WTC11 (cell line): ENCODE measurements at regions not wholly inside any gene's neighbourhood (a gene's known extent, or its start where the extent isn't known, plus 50 kb on each side); places are given as distances from the start of the nearest gene placed in this dataset.

Source experiments
- ATAC-seq: fragments of 200-7000 bp; cut with Tn5 transposase; 2 replicates; pipeline ENCODE4 v1.10.0; 2021; ENCODE audit warnings: mild to moderate bottlenecking, moderate library complexity
- CTCF ChIA-PET: fragments of 300-600 bp; sonication (Branson Sonifier 250); formaldehyde crosslinking; loops from one replicate; lab custom pipeline; 2021; ENCODE audit warnings: antibody characterized with exemption; lab: Charles Lee
- POLR2A ChIA-PET: fragments of 350-600 bp; sonication (Branson Sonifier 250); formaldehyde crosslinking; loops from one replicate; lab custom pipeline; 2021; ENCODE audit warnings: antibody characterized with exemption; lab: Charles Lee
- DNase-seq: peaks from one replicate; pipeline ENCODE4 v3.0.0; 2021; ENCODE audit warnings: low spot score
- H3K27ac Mint-ChIP-seq: 2 replicates; pipeline ENCODE4 v1.8.0; 2021; ENCODE audit warnings: mixed read lengths
- H3K27me3 Mint-ChIP-seq: 2 replicates; pipeline ENCODE4 v1.8.0; 2021; ENCODE audit warnings: low read depth, mild to moderate bottlenecking, moderate library complexity, mixed read lengths
- H3K36me3 Mint-ChIP-seq: 2 replicates; pipeline ENCODE4 v1.8.0; 2021; ENCODE audit warnings: mixed read lengths
- H3K4me1 Mint-ChIP-seq: 2 replicates; pipeline ENCODE4 v1.8.0; 2022; ENCODE audit warnings: mixed read lengths
- H3K4me3 Mint-ChIP-seq: 2 replicates; pipeline ENCODE4 v1.8.0; 2021; ENCODE audit warnings: mild to moderate bottlenecking, moderate library complexity, mixed read lengths
- H3K9me3 Mint-ChIP-seq: 2 replicates; pipeline ENCODE4 v1.8.0; 2021; ENCODE audit warnings: mixed read lengths
- CREB1 ChIP-seq: sonication (generic); formaldehyde crosslinking; IDR thresholded peaks from 2 replicates; pipeline ENCODE4 v1.8.0; 2023; ENCODE audit warnings: mild to moderate bottlenecking, missing genetic modification reagents
- GTF2I ChIP-seq: fragments of 250-450 bp; sonication (Bioruptor Pico); conservative IDR thresholded peaks from 2 replicates; pipeline ENCODE4 v1.4.0; 2021; ENCODE audit warnings: mild to moderate bottlenecking
- HMGA2 ChIP-seq: fragments of 250-450 bp; sonication (Bioruptor Pico); IDR thresholded peaks from 2 replicates; pipeline ENCODE4 v1.4.0; 2021; ENCODE audit warnings: mild to moderate bottlenecking, moderate library complexity
- NR3C1 ChIP-seq: sonication (generic); formaldehyde crosslinking; conservative IDR thresholded peaks from 2 replicates; pipeline ENCODE4 v1.8.1; 2023; ENCODE audit warnings: low read depth, mild to moderate bottlenecking, missing genetic modification reagents
- OVOL2 ChIP-seq: fragments of 250-450 bp; sonication (Bioruptor Pico); IDR thresholded peaks from 2 replicates; pipeline ENCODE4 v1.9.0; 2021; ENCODE audit warnings: mild to moderate bottlenecking, borderline replicate concordance
- RELA ChIP-seq: sonication (generic); formaldehyde crosslinking; IDR thresholded peaks from 2 replicates; pipeline ENCODE4 v1.8.1; 2022; ENCODE audit warnings: missing genetic modification reagents, mild to moderate bottlenecking, borderline replicate concordance
- SMAD4 ChIP-seq: sonication (generic); formaldehyde crosslinking; IDR thresholded peaks from 2 replicates; pipeline ENCODE4 v1.8.0; 2022; ENCODE audit warnings: mild to moderate bottlenecking, missing genetic modification reagents
- TEAD1 ChIP-seq: sonication (generic); formaldehyde crosslinking; IDR thresholded peaks from 2 replicates; pipeline ENCODE4 v1.8.0; 2022; ENCODE audit warnings: mild to moderate bottlenecking, missing genetic modification reagents
- ZBTB21 ChIP-seq: sonication (generic); formaldehyde crosslinking; IDR thresholded peaks from 2 replicates; pipeline ENCODE4 v1.8.1; 2023; ENCODE audit warnings: mild to moderate bottlenecking, missing genetic modification reagents, borderline replicate concordance
- TF ChIP-seq, protein P1 (sequence below): sonication (generic); formaldehyde crosslinking; IDR thresholded peaks from 2 replicates; pipeline ENCODE4 v1.8.0; 2023; ENCODE audit warnings: missing genetic modification reagents
- TF ChIP-seq, protein P2 (sequence below): sonication (generic); formaldehyde crosslinking; IDR thresholded peaks from 2 replicates; pipeline ENCODE4 v1.8.0; 2022; ENCODE audit warnings: mild to moderate bottlenecking, missing genetic modification reagents
- TF ChIP-seq, protein P3 (sequence below): fragments of 200-600 bp; IDR thresholded peaks from 2 replicates; pipeline ENCODE4 v1.8.0; 2022; ENCODE audit warnings: antibody characterized with exemption
- TF ChIP-seq, protein P4 (sequence below): sonication (generic); formaldehyde crosslinking; IDR thresholded peaks from 2 replicates; pipeline ENCODE4 v1.8.1; 2023; ENCODE audit warnings: mild to moderate bottlenecking, missing genetic modification reagents, borderline replicate concordance
- TF ChIP-seq, protein P5 (sequence below): fragments of 250-450 bp; sonication (Bioruptor Pico); IDR thresholded peaks from 2 replicates; pipeline ENCODE4 v2.1.2; 2022; ENCODE audit warnings: mild to moderate bottlenecking, moderate library complexity

DNA sequence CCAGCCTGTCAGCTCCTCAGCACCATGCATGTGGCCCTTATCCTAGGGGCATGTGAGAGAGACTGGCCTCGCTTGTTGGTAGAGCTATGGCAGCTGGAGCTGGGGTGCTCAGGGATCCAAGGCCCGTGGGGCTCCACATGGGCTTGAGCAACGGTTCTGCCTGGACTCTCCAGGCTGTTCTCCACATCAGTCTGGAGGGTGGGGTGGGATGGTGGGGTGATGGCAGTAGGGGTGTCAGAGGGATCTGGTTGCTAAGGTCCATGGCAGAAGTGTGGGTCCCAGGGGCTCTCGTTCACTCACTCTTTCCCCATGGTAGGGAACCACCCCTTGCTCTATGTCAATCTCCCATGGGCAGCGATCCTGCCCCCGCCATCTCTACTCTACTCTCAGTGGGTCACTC is 622.6 kb downstream of the LRFN5 start (continued):
- TF ChIP-seq, protein P1, sequence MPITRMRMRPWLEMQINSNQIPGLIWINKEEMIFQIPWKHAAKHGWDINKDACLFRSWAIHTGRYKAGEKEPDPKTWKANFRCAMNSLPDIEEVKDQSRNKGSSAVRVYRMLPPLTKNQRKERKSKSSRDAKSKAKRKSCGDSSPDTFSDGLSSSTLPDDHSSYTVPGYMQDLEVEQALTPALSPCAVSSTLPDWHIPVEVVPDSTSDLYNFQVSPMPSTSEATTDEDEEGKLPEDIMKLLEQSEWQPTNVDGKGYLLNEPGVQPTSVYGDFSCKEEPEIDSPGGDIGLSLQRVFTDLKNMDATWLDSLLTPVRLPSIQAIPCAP, result no peak

DNA sequence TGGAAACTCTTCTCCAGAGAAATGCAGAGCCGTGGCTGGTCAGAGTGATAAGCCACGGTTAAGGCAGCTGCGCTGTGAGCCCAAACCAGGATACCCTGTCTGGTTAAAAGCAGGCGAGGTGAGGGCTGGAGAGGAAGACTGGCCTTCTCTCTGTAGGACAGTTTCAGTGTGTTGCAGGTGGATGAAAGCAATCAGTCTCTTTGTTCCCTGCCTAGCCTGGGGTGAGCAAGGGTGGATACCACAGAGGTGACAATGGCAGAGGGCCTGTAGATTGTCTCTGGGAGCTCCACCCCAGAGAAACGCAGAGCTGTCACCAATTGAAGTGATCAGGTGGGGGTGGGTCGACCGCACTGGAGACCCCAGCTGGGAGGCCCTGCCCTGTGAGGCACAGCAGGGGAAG is 621.9 kb downstream of the LRFN5 start:
- TF ChIP-seq, protein P2, sequence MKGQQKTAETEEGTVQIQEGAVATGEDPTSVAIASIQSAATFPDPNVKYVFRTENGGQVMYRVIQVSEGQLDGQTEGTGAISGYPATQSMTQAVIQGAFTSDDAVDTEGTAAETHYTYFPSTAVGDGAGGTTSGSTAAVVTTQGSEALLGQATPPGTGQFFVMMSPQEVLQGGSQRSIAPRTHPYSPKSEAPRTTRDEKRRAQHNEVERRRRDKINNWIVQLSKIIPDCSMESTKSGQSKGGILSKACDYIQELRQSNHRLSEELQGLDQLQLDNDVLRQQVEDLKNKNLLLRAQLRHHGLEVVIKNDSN, result no peak
- Mint-ChIP-seq H3K9me3 (peaks cover 27% of the 10 kb centered on the region), H3K4me3 (no peak overlapping the region), H3K27me3 (no peaks in the 10 kb centered on the region), H3K36me3 (peaks cover 8% of the 10 kb centered on the region; the same call in 1 of the 2 replicates), H3K4me1 (peaks cover 11% of the 10 kb centered on the region), H3K27ac (no peak overlapping the region)
- CTCF ChIA-PET, result no interaction called here
- DNase-seq (no peak), ATAC-seq (0 out of 2 replicates have a peak, but pooled peaks have one; percentile 18)
- POLR2A ChIA-PET, result no interaction called here

DNA sequence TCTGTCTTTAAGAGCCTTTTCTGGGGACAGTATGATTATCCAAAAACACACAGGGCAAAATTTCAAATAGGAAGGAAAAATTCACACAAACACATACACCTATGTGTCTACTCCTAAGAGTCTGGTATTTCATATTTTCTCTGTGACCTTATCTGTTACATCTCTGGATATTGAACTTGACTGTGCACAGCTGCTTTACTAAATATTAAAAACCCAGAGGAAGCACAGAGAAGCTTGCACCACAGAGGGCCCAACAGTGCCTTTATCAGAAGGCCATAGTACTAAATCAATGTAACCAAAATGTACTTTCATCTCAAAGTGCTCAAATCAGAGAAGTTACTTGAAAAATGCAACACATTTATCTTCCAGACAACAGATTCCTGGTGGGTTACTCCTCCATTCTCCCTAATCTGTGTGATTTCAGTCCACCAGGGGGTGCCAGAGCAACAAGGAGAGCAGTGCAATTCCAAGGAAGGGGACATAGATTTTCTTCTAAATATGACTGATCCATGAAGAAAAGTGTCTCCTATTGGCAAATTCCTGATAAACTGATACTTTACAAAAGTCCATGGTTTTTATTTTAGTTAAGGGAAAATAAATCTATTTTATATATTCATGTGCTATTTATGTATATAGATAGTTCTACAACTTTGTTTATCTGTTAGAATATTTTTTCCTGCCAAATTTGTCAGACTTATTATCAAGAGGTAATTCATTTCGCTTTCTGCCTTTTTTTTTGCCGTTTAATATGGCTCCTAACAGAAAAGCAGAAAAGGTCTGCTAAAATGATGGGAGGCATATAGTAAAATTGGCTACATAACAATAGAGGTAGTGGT is 617.6 kb downstream of the LRFN5 start:
- H3K4me1 Mint-ChIP-seq, result peaks cover 14% of the 10 kb centered on the region
- peaks cover 6% of the 10 kb centered on the region; the same call in 1 of the 2 replicates for H3K36me3 Mint-ChIP-seq
- CTCF ChIA-PET, result interaction anchor here (0.6 kb wide), 1 partner anchor 574 kb away, joined by 3 read pairs; no protein-coding TSS in a partner anchor
- peak; percentile 70 for ATAC-seq
- POLR2A ChIA-PET, result no interaction called here
- peak; percentile 85 for DNase-seq
- no peaks in the 10 kb centered on the region for H3K27me3 Mint-ChIP-seq
- H3K27ac Mint-ChIP-seq, result no peak overlapping the region
- TF ChIP-seq, protein P3, sequence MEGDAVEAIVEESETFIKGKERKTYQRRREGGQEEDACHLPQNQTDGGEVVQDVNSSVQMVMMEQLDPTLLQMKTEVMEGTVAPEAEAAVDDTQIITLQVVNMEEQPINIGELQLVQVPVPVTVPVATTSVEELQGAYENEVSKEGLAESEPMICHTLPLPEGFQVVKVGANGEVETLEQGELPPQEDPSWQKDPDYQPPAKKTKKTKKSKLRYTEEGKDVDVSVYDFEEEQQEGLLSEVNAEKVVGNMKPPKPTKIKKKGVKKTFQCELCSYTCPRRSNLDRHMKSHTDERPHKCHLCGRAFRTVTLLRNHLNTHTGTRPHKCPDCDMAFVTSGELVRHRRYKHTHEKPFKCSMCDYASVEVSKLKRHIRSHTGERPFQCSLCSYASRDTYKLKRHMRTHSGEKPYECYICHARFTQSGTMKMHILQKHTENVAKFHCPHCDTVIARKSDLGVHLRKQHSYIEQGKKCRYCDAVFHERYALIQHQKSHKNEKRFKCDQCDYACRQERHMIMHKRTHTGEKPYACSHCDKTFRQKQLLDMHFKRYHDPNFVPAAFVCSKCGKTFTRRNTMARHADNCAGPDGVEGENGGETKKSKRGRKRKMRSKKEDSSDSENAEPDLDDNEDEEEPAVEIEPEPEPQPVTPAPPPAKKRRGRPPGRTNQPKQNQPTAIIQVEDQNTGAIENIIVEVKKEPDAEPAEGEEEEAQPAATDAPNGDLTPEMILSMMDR, result peak; percentile 82
- no peak for TF ChIP-seq RELA (CRISPR knock-in tag)
- TF ChIP-seq, protein P4, sequence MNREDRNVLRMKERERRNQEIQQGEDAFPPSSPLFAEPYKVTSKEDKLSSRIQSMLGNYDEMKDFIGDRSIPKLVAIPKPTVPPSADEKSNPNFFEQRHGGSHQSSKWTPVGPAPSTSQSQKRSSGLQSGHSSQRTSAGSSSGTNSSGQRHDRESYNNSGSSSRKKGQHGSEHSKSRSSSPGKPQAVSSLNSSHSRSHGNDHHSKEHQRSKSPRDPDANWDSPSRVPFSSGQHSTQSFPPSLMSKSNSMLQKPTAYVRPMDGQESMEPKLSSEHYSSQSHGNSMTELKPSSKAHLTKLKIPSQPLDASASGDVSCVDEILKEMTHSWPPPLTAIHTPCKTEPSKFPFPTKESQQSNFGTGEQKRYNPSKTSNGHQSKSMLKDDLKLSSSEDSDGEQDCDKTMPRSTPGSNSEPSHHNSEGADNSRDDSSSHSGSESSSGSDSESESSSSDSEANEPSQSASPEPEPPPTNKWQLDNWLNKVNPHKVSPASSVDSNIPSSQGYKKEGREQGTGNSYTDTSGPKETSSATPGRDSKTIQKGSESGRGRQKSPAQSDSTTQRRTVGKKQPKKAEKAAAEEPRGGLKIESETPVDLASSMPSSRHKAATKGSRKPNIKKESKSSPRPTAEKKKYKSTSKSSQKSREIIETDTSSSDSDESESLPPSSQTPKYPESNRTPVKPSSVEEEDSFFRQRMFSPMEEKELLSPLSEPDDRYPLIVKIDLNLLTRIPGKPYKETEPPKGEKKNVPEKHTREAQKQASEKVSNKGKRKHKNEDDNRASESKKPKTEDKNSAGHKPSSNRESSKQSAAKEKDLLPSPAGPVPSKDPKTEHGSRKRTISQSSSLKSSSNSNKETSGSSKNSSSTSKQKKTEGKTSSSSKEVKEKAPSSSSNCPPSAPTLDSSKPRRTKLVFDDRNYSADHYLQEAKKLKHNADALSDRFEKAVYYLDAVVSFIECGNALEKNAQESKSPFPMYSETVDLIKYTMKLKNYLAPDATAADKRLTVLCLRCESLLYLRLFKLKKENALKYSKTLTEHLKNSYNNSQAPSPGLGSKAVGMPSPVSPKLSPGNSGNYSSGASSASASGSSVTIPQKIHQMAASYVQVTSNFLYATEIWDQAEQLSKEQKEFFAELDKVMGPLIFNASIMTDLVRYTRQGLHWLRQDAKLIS, result no peak
- TF ChIP-seq, all 79 proteins: peak for 1
- Mint-ChIP-seq H3K4me3 (no peak overlapping the region), H3K9me3 (peaks cover 26% of the 10 kb centered on the region)

DNA sequence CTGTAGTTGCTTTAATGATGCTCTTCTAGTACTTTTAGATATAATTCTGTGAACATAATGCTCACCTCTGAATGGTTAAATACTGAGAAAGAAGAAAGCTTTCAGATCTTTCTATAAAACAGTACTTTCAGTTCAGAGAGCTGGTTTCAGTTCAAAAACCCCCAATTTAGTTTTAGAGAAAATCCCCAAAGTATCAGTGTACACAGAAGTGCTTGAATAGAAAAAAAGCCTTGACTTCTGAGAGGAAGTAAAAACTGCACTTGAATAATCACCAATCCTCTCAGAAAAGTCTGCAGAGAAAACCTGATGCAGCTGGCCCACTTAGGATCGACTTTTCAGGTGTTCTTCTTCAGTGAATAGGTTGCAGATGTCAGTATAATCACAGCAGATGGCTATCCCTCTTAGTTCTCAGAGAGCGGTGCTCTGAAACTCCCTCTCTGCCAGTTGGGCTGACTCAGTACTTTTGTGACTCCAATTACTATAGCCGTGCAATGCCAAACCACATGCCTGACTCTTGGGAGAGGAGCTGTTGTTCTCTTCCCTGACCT is 616.3 kb downstream of the LRFN5 start:
- ATAC-seq (no peak), DNase-seq (no peak)
- CTCF ChIA-PET, result interaction anchor here (0.7 kb wide), 1 partner anchor 26 kb away, joined by 3 read pairs; no protein-coding TSS in a partner anchor
- peaks cover 6% of the 10 kb centered on the region; the same call in 1 of the 2 replicates for H3K36me3 Mint-ChIP-seq
- no peak overlapping the region for H3K4me3 Mint-ChIP-seq
- H3K27me3 Mint-ChIP-seq, result no peaks in the 10 kb centered on the region
- TF ChIP-seq NR3C1 (CRISPR knock-in tag), result no peak
- POLR2A ChIA-PET, result no interaction called here
- H3K9me3 Mint-ChIP-seq, result peaks cover 25% of the 10 kb centered on the region
- H3K4me1 Mint-ChIP-seq, result peaks cover 13% of the 10 kb centered on the region
- peak overlapping the region; percentile 0; the same call in 1 of the 2 replicates for H3K27ac Mint-ChIP-seq

DNA sequence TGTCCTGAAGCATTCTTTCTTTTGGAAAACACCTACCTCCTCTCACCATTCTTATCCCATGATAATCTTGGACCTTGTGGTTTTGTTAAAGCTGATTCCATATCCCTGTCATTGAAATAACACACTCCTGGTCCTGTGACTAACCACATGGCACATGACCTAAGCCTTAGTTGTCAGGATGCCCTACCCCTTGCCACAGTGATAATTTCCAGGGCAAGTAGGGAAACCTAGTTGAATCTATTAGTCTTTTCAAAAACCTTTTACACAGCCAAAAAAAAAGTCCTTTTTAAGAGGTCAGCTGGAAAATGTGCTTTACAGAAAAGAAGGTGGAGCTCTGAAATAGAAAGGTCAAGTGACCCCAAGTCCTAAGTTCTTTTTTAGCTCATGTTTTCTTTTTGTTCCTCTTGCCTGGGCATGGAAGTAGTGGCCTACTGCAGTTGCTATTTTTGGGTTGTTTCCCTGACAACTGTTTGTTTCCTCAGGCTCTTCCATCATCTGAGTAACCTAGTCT is 608.4 kb downstream of the LRFN5 start:
- no peak for ATAC-seq
- no peak for DNase-seq
- H3K4me3 Mint-ChIP-seq, result no peak overlapping the region
- H3K9me3 Mint-ChIP-seq, result no peaks in the 10 kb centered on the region
- POLR2A ChIA-PET, result no interaction called here
- no peaks in the 10 kb centered on the region for H3K27me3 Mint-ChIP-seq
- H3K36me3 Mint-ChIP-seq, result no peaks in the 10 kb centered on the region
- H3K4me1 Mint-ChIP-seq, result no peaks in the 10 kb centered on the region
- H3K27ac Mint-ChIP-seq, result no peak overlapping the region
- CTCF ChIA-PET, result interaction anchor here (0.6 kb wide), 1 partner anchor 14 kb away, joined by 3 read pairs; no protein-coding TSS in a partner anchor
- TF ChIP-seq ZBTB21 (CRISPR knock-in tag), result no peak
- TF ChIP-seq, protein P2, result no peak
- TF ChIP-seq, protein P5, sequence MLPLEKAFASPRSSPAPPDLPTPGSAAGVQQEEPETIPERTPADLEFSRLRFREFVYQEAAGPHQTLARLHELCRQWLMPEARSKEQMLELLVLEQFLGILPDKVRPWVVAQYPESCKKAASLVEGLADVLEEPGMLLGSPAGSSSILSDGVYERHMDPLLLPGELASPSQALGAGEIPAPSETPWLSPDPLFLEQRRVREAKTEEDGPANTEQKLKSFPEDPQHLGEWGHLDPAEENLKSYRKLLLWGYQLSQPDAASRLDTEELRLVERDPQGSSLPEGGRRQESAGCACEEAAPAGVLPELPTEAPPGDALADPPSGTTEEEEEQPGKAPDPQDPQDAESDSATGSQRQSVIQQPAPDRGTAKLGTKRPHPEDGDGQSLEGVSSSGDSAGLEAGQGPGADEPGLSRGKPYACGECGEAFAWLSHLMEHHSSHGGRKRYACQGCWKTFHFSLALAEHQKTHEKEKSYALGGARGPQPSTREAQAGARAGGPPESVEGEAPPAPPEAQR (CRISPR knock-in tag), result no peak
- TF ChIP-seq TEAD1 (CRISPR knock-in tag), result no peak
- no peak for TF ChIP-seq OVOL2
- TF ChIP-seq RELA (CRISPR knock-in tag), result no peak
- no peak for TF ChIP-seq GTF2I
- no peak for TF ChIP-seq HMGA2
- no peak for TF ChIP-seq CREB1 (CRISPR knock-in tag)
- TF ChIP-seq SMAD4 (CRISPR knock-in tag), result no peak
